ENCODE measurements at regions not wholly inside any gene's neighbourhood (a gene's known extent, or its start where the extent isn't known, plus 50 kb on each side); places are given as distances from the start of the nearest gene placed in this dataset.
"Not testable (repeated sequence)": the region's sequence is repeated elsewhere in the genome, so short reads cannot be mapped to it uniquely, and the experiment has no call there.

GRCh38 chr2:185970148-185970852 lies 231.7 kb downstream of the FSIP2 start:
- intact Hi-C loops (cut with micrococcal nuclease): no loop called here
- H3K4me1 ChIP-seq: no peaks in the 10 kb centered on the region
- no peaks in the 10 kb centered on the region for H3K27me3 ChIP-seq (ENCODE audit: low read depth)
- DNase-seq: no peak
- no peak overlapping the region for H3K4me3 ChIP-seq
- TF ChIP-seq CTCF (IDR thresholded peaks at IDR 0.05; ENCODE audit: borderline replicate concordance): no peak
- H3K9me3 ChIP-seq (replicated peaks): no peaks in the 10 kb centered on the region
- H3K36me3 ChIP-seq: no peaks in the 10 kb centered on the region
- no peak overlapping the region for H3K27ac ChIP-seq (replicated peaks)

- no peak overlapping the region for H3K4me3 ChIP-seq
- no peak for DNase-seq
- intact Hi-C loops (cut with micrococcal nuclease): no loop called here
- no peak for TF ChIP-seq CTCF (IDR thresholded peaks at IDR 0.05; ENCODE audit: borderline replicate concordance)
- no peaks in the 10 kb centered on the region for H3K4me1 ChIP-seq
- H3K27me3 ChIP-seq (ENCODE audit: low read depth): no peaks in the 10 kb centered on the region
- no peaks in the 10 kb centered on the region for H3K9me3 ChIP-seq (replicated peaks)
- H3K27ac ChIP-seq (replicated peaks): no peak overlapping the region
- H3K36me3 ChIP-seq: no peaks in the 10 kb centered on the region
These were observed 240.2 kb downstream of the FSIP2 start for GRCh38 chr2:185978634-185979407.

GRCh38 chr2:185979546-185980071 lies 241.0 kb downstream of the FSIP2 start:
- H3K27me3 ChIP-seq (ENCODE audit: low read depth): no peaks in the 10 kb centered on the region
- no peaks in the 10 kb centered on the region for H3K36me3 ChIP-seq
- no peak for DNase-seq
- TF ChIP-seq CTCF (IDR thresholded peaks at IDR 0.05; ENCODE audit: borderline replicate concordance): peak; percentile 16
- H3K4me1 ChIP-seq: no peaks in the 10 kb centered on the region
- H3K4me3 ChIP-seq: no peak overlapping the region
- intact Hi-C loops (cut with micrococcal nuclease): no loop called here
- H3K9me3 ChIP-seq (replicated peaks): no peaks in the 10 kb centered on the region
- H3K27ac ChIP-seq (replicated peaks): no peak overlapping the region

- intact Hi-C loops (cut with micrococcal nuclease): no loop called here
- Histone ChIP-seq H3K4me1 (no peaks in the 10 kb centered on the region), H3K27me3 (ENCODE audit: low read depth) (no peaks in the 10 kb centered on the region), H3K27ac (replicated peaks) (no peak overlapping the region), H3K4me3 (no peak overlapping the region), H3K9me3 (replicated peaks) (no peaks in the 10 kb centered on the region), H3K36me3 (no peaks in the 10 kb centered on the region)
- no peak for TF ChIP-seq CTCF (IDR thresholded peaks at IDR 0.05; ENCODE audit: borderline replicate concordance)
- DNase-seq: no peak
These were observed 242.3 kb downstream of the FSIP2 start for GRCh38 chr2:185980944-185981343.

GRCh38 chr2:185984670-185985069 lies 246.1 kb downstream of the FSIP2 start:
- no peaks in the 10 kb centered on the region for H3K9me3 ChIP-seq (replicated peaks)
- no peak overlapping the region for H3K4me3 ChIP-seq
- no peaks in the 10 kb centered on the region for H3K4me1 ChIP-seq
- no peaks in the 10 kb centered on the region for H3K27me3 ChIP-seq (ENCODE audit: low read depth)
- no peak overlapping the region for H3K27ac ChIP-seq (replicated peaks)
- H3K36me3 ChIP-seq: no peaks in the 10 kb centered on the region
- TF ChIP-seq CTCF (IDR thresholded peaks at IDR 0.05; ENCODE audit: borderline replicate concordance): no peak
- intact Hi-C loops (cut with micrococcal nuclease): no loop called here
- DNase-seq: no peak

GRCh38 chr2:185988907-185989306 lies 250.3 kb downstream of the FSIP2 start:
- intact Hi-C loops (cut with micrococcal nuclease); H3K4me1 ChIP-seq; H3K36me3 ChIP-seq; H3K9me3 ChIP-seq (replicated peaks); H3K4me3 ChIP-seq; H3K27me3 ChIP-seq (ENCODE audit: low read depth); DNase-seq; H3K27ac ChIP-seq (replicated peaks): not testable (repeated sequence)
